Stimulated activated CD4-positive, alpha-beta T cell treated with anti-CD3 and anti-CD28 coated beads, Interleukin-4, amount 100 ng/mL, for 1 hour (primary cell): ENCODE measurements at regions not wholly inside any gene's neighbourhood (a gene's known extent, or its start where the extent isn't known, plus 50 kb on each side); places are given as distances from the start of the nearest gene placed in this dataset.

Experiments used
- DNase-seq: peaks from one replicate; pipeline ENCODE4 v3.0.0-alpha.2; 2020

GRCh38 chr16:64211331-64211730 is 910.5 kb downstream of the CDH11 start:
- DNase-seq: no peak

GRCh38 chr16:64206862-64207261 is 915.0 kb downstream of the CDH11 start:
- DNase-seq: no peak

GRCh38 chr16:64203126-64203525 is 918.7 kb downstream of the CDH11 start:
- no peak for DNase-seq

DNA sequence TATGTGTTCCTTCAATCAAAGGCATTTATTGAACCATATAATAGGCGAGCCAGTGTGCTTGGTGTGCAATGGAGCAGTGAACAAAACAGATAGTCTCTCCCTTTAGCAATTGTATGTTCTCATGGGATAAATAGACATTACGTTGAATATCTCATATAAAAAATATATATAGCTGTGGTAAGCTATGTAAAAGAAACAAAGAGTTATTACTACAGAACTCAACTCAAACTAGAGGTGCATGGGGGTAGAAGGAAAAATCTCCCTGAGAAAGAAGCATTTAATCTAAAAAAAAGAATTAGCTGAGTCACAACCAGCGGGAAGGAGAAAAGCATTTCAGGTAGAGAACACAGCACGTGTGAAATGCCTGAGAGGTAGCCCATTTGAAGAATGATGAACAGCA is 919.3 kb downstream of the CDH11 start:
- DNase-seq: no peak

- no peak for DNase-seq
Observed at GRCh38 chr16:64196444-64196843, 925.4 kb downstream of the CDH11 start.

- no peak for DNase-seq
Observed at GRCh38 chr16:64185954-64186353, 935.9 kb downstream of the CDH11 start.

GRCh38 chr16:64184156-64184555 is 937.7 kb downstream of the CDH11 start:
- no peak for DNase-seq

DNA sequence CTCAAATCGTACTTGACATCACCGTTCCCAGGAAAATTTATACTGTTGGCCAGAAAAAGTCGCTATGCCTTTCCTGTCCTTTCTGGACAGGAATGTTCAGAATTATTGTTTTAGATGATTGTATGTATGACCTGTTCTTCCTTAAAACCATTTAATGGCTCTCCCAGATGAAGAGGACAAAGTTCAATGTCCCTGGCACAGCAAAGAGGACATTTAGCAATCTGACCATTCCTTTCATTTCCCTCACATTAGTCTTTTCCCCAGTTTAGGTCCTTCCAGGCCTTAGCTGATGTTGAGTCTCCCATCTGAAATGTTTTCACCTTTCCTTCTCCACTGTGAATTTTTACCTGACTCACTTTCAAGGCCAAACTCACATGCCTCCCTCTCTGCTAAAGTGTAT is 938.9 kb downstream of the CDH11 start:
- DNase-seq: no peak

DNA sequence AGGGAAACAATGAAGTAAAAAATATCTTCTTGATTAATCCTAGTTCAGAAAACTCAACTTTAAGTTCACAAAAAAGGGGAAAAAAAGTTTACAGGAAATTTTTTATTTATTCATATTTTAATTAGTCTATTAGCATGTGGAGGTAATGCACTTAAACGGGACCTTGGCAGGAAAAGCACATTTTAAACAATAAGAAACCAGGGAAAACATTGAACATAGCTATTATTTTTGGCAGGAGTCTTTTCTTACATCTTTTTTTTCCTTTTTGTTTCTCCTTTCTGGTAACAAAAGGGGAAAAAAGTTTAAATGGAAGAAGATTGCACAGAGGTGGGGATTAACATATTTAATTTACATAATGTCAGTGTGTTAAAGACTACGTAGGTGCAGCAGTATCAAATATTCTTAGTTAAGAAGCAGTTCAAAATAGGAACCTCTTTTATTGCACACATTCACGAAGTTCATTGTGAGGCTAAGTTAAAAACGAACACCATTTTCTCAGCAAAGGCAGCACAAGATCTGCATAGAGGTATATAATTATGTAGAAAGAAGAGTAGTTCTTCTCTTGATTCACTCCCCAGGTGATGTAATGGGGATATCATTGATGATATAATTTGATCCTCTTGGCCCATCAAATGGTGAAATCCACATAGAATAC is 940.5 kb downstream of the CDH11 start:
- no peak for DNase-seq

DNA sequence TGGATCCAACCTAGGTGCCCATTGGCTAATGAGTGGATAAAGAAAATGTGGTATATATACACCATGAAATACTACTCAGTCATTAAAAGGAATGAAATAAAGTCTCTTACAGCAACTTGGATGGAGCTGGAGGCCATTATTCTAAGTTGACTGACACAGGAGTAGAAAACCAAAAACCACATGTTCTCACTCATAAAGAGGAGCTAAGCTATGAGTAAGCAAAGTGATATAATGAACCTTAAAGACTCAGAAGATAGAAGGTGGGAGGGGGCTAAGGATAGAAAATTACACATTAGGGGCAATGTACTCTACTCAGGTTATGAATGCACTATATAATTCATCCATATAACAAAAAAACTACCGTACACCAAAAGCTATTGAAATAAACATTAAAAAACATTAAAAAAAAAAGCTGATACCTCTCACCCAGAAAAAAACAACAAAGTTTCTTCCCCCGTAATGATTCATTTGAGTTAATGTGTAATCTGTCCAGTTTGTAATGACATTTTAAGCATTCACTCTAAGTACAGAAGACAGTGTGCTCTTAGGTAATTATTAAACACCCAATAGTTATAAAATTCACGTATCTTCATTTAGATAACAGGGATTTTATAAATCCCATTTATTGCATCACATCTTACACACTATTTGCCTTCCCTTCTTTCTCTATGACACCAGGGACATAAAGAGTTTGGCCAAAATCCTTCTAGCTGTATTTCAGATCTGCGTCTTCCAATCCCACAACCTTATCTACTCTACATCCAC is 941.5 kb downstream of the CDH11 start:
- no peak for DNase-seq

DNA sequence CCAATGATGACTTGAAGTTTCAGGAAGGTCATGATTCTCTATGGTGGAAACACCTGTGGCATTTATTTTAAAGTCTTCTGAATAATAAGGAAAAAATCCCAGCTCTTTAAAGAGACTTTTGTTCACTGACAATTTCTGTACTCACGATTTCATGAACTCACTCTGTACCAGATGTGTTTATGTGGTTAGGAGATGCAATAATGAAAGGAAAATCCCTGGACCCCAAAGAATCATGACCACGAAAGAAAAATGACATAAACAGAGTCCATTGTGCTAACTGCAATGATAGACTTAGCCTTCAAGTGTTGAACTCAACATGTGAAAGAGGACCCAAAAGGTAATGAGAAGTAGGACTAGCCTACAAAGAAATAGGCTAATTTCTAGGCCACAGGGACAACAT is 947.5 kb downstream of the CDH11 start:
- DNase-seq: no peak

DNA sequence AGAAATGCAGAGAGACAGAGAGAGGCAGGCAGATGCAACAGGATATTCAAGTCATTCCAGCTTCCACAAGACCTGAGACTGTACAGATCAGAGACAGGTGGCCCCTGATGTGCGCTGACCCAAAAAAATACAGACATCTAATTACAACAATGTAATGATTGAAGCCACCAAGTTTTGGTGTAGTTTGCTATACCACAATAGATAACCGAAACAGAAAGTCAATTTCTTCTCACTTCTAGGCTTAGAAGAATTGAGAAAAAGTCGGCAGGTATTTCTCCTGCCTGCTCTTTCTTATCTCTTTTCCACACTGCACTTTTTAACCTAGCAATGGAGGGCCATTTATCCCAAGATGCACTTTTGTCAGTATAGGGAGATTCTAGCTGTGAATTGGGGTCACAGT is 949.2 kb downstream of the CDH11 start:
- DNase-seq: no peak

GRCh38 chr16:64172226-64172625 is 949.6 kb downstream of the CDH11 start:
- no peak for DNase-seq

DNA sequence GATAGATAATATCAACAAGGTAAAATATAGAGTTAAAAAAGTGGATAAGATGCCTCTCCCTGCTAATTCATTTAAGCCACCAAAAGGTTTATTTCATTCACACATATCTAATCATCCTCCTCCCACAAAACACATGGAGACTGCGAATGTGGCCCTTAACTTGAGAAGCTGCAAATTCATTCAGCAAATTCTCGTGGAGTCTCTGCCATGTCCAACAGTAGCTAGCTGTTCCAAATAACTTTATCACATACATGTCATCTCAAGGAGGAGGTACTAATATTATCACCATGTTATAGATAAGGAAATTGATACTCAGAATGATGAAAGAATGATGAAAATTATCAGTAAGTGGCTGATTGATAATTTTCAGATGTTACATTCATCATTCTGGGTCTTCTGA is 950.2 kb downstream of the CDH11 start:
- DNase-seq: no peak

- DNase-seq: no peak
Observed at GRCh38 chr16:64168371-64168770, 953.5 kb downstream of the CDH11 start.

GRCh38 chr16:64167936-64168335 is 953.9 kb downstream of the CDH11 start:
- DNase-seq: no peak

GRCh38 chr16:64165368-64165767 is 956.5 kb downstream of the CDH11 start:
- no peak for DNase-seq

DNA sequence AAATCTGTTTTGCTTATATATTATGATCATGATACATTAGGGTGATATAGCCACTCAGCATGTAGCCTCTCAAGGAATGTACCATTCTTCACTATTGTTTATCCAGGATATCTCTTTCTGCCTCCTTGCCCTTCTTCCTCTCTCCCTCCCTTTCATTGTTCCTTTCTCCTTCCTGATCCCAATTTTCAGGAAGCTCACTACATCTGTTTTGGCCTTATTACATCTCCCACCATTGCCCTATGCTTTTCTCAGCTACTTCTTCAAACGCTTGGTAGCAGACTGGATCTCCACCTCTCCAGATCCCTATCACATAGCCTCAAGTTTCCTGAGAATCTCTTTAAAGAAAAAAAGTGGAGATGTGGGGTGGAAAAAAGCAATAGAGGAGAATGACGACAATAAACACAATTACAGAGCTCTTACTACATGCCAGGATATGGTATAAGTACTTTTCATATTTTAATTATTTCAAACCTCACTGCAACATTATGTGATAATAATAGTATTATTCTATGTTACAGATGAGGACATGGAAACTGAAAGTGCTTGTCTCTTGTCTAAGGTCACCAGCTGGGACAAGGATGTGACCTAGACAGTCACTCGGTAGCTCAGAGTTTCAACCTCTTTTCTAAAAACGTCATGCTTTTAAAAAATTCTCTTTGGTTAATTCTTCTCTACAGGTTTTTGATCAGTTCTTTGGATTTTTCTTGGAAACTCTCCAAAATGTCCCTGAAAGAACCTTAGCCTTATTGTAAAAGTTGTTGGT is 959.1 kb downstream of the CDH11 start:
- DNase-seq: no peak

- no peak for DNase-seq
Observed at GRCh38 chr16:64159976-64160375, 961.9 kb downstream of the CDH11 start.

GRCh38 chr16:64158941-64159588 is 962.8 kb downstream of the CDH11 start:
- DNase-seq: no peak

- DNase-seq: no peak
Observed at GRCh38 chr16:64153718-64154117, 968.1 kb downstream of the CDH11 start.

- no peak for DNase-seq
Observed at GRCh38 chr16:64151990-64152767, 969.7 kb downstream of the CDH11 start.

GRCh38 chr16:64150193-64150592 is 971.7 kb downstream of the CDH11 start:
- DNase-seq: no peak
